Transverse colon (tissue), 4 donors: ENCODE measurements at regions not wholly inside any gene's neighbourhood (a gene's known extent, or its start where the extent isn't known, plus 50 kb on each side); places are given as distances from the start of the nearest gene placed in this dataset.

ENCODE experiments used
- DNase-seq: peaks from one replicate; pipeline ENCODE4 v3.0.0-alpha.2; 2019
- H3K27ac ChIP-seq, 4 donors: fragments of 200-600 bp; sonication (generic); 2 replicates each; pipeline ENCODE4 v1.5.1; 2016 to 2018; ENCODE audit warnings: inconsistent platforms in 4 of 4
- H3K27me3 ChIP-seq: fragments of 200-600 bp; sonication (generic); 2 replicates; pipeline ENCODE4 v1.5.1; 2017; ENCODE audit warnings: inconsistent platforms
- H3K36me3 ChIP-seq, 4 donors: fragments of 200-600 bp; sonication (generic); 2 replicates each; pipeline ENCODE4 v1.5.1; 2017 to 2019; ENCODE audit warnings: inconsistent platforms in 4 of 4
- H3K4me1 ChIP-seq, 4 donors: fragments of 200-600 bp; sonication (generic); 2 replicates each; pipeline ENCODE4 v1.5.1; 2017 to 2020; ENCODE audit warnings: inconsistent platforms in 4 of 4
- H3K4me3 ChIP-seq, 4 donors: fragments of 200-600 bp; sonication (generic); 1 replicate in 1 of 4; 2 replicates in 3 of 4; pipeline versions ENCODE4 v1.5.1 to v1.6.1; 2017 to 2019; ENCODE audit warnings: inconsistent platforms in 4 of 4
- H3K9me3 ChIP-seq, 2 donors: fragments of 200-600 bp; sonication (generic); 2 replicates each; pipeline ENCODE4 v1.5.1; 2017 to 2019; ENCODE audit warnings: inconsistent platforms in 2 of 2
- EP300 ChIP-seq: sonication (generic); formaldehyde crosslinking; IDR thresholded peaks from one replicate; pipeline ENCODE4 v1.6.1; 2017; ENCODE audit warnings: antibody characterized with exemption, low read depth
- POLR2A ChIP-seq: fragments of 450-650 bp; IDR thresholded peaks from one replicate; pipeline ENCODE4 v1.6.1; 2016; ENCODE audit warnings: antibody characterized with exemption, mild to moderate bottlenecking, moderate library complexity
- POLR2AphosphoS5 ChIP-seq, 3 donors: sonication (generic); formaldehyde crosslinking; IDR thresholded peaks; one replicate each; pipeline ENCODE4 v1.6.1; 2016; ENCODE audit warnings: antibody characterized with exemption in 3 of 3
- WGBS, 2 donors: methylation state at CpG; one replicate each; pipeline ENCODE4 v1.1.5; 2018; ENCODE audit warnings: low coverage in 1 of 2; 5-methylcytosine and 5-hydroxymethylcytosine counted together
- in situ Hi-C, 4 donors: fragments of 200-750 bp; cut with MboI; loops; one replicate each; pipeline versions ENCODE4 v1.15.0 to v1.15.1; 2017; ENCODE audit warnings: low sequenced_read_pairs in 3 of 4, low pct_ligation_motif_present in 1 of 4, low pct_unique_long_range_greater_than_20kb in 1 of 4
- intact Hi-C: fragments of 100-400 bp; cut with DNase I; formaldehyde crosslinking; loops from one replicate; pipeline ENCODE4 v1.15.1; 2023; ENCODE audit warnings: low total_unique reads
- TF ChIP-seq, protein P1 (sequence below), 5 experiments: fragments of 200-600 bp in 3 of 5; fragments of 450-650 bp in 2 of 5; sonication (generic) in 3 of 5; IDR thresholded peaks; 1 replicate in 2 of 5; 2 replicates in 3 of 5; pipeline ENCODE4 v1.5.1; 2016 to 2017; ENCODE audit warnings: antibody characterized with exemption in 5 of 5, inconsistent platforms in 3 of 5, mild to moderate bottlenecking in 2 of 5, moderate library complexity in 1 of 5

DNA sequence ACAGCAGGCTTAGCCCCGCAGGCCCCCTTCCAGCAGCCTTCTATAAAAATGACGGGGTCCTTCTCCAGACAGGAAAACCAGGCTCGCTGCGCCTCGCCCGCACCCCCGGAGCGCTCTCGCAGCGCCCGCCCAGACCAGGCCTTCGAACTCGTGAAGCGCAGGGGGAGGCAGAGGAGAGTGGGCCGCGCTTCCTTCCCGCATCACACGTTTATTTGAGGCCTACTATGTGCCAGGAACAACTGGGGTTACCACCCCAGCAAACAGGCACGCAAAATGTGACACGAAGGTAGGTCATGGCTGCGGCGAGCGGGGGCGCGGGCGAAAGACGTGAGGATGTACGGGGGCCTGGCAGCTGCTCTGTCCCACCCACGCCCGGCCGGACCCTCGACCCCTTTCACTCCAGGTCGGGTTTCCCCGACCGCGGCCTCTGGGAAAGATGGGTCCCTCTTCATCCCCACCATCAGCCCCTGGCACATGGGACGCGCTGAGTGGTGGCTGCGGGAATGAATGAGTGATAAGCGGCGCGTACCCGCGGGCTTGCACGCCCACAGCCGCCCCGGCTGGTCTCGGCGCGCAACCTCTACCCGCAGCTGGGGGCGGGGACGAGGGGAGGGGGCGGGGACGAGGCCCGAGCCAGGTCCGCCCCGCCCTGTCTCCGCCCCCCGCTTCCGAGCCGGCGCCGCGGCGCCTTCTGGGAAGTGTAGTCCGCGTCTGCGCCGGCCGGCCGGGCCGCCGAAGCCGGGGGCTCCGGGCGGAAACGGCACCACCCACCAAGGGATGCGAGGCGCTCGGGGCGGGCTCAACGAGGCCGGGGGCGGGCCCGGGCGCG, 59.1 kb downstream of the ZNF467 start:
- Histone ChIP-seq H3K4me1 (peaks cover 4 to 23% (median 14%) of the 10 kb centered on the region in 4 donors), H3K27me3 (no peaks in the 10 kb centered on the region), H3K4me3 (peak overlapping the region; percentile 37 to 61 (median 54)), H3K27ac (peak overlapping the region; percentile 63 to 80 (median 74)), H3K9me3 (peaks cover 19 to 21% of the 10 kb centered on the region in 2 donors), H3K36me3 (no peaks in the 10 kb centered on the region)
- TF ChIP-seq POLR2AphosphoS5 (IDR thresholded peaks at IDR 0.05) (no peak), EP300 (no peak), POLR2A (no peak)
- TF ChIP-seq, protein P1, sequence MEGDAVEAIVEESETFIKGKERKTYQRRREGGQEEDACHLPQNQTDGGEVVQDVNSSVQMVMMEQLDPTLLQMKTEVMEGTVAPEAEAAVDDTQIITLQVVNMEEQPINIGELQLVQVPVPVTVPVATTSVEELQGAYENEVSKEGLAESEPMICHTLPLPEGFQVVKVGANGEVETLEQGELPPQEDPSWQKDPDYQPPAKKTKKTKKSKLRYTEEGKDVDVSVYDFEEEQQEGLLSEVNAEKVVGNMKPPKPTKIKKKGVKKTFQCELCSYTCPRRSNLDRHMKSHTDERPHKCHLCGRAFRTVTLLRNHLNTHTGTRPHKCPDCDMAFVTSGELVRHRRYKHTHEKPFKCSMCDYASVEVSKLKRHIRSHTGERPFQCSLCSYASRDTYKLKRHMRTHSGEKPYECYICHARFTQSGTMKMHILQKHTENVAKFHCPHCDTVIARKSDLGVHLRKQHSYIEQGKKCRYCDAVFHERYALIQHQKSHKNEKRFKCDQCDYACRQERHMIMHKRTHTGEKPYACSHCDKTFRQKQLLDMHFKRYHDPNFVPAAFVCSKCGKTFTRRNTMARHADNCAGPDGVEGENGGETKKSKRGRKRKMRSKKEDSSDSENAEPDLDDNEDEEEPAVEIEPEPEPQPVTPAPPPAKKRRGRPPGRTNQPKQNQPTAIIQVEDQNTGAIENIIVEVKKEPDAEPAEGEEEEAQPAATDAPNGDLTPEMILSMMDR (IDR thresholded peaks at IDR 0.05), result no peak
- peak; percentile 91 for DNase-seq
- intact Hi-C loops, result loop anchor here (10.0 kb wide), 1 partner anchor 689 kb away; the partner anchor contains the start of gene PDIA4
- 18% methylated on average over 65 of the region's 88 CpGs; no CpG with 5 or more reads in 1 of the 2 donors for whole genome bisulfite sequencing, 2 donors
- in situ Hi-C loops, result no loop called here

DNA sequence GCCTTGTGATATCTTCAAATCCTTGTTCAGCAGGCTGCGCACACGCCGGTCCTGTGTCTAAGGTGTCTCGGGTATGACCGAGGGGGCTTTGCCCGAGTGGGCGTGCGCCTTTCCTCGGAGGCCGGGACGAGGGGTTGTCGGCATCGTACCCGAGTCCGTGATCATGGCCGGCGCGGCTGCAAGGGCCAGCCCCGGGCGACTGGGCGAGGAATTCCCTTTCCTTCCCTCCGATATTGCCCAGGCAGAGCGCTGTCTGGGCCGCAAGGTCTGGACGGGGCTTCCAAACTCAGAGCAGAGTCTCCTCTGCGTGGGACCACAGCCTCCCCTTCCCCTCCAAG, 59.7 kb downstream of the ZNF467 start:
- peaks cover 22 to 23% of the 10 kb centered on the region in 2 donors for H3K9me3 ChIP-seq
- H3K27ac ChIP-seq, result no peak overlapping the region
- H3K4me1 ChIP-seq, result peaks cover 4 to 21% (median 12%) of the 10 kb centered on the region in 4 donors
- in situ Hi-C loops (no loop called here), intact Hi-C loops (loop anchor here (10.0 kb wide), 1 partner anchor 689 kb away; the partner anchor contains the start of gene PDIA4)
- H3K4me3 ChIP-seq, result peak overlapping the region in 2 of 4 donors; percentile 51 to 58
- no peaks in the 10 kb centered on the region for H3K27me3 ChIP-seq
- 90% methylated on average over 24 of the region's 26 CpGs; no CpG with 5 or more reads in 1 of the 2 donors for WGBS, 2 donors
- TF ChIP-seq EP300, result no peak
- TF ChIP-seq POLR2AphosphoS5 (IDR thresholded peaks at IDR 0.05), result no peak
- TF ChIP-seq, protein P1 (IDR thresholded peaks at IDR 0.05), result no peak
- TF ChIP-seq POLR2A, result no peak
- DNase-seq, result no peak
- no peaks in the 10 kb centered on the region for H3K36me3 ChIP-seq

DNA sequence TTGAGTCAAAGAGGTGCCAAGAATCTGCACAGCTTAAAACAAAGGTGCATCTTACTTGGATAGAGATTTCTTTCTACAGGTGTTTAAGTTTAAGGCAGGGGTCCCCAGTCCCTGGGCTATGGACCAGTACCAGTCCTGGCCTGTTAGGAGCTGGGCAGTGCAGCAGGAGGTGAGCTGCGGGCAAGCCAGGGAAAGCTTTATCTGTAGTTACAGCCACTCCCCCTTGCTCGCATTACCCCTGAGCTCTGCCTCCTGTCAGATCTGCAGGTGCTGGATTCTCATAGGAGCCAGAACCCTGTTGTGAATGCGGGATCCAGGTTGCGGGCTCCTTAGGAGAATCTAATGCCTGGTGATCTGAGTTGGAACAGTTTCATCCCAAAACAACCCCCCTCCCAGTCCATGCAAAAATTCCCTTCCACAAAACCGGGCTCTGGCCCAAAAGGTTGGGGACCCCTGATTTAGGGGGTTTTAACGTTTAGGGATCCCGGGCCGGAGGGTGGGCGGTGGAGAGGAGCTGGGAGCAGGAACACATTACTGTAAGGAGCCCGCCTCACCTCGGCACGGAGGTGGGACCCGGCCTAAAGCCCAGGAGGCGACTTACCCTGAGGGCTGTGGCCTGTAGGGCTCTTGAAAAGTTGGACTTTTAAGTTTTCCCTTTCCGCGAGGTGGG, 60.2 kb downstream of the ZNF467 start:
- no peaks in the 10 kb centered on the region for H3K27me3 ChIP-seq
- no peak overlapping the region for H3K4me3 ChIP-seq
- WGBS, 2 donors, result 94% methylated on average over 16 of the region's 16 CpGs; no CpG with 5 or more reads in 1 of the 2 donors
- TF ChIP-seq POLR2A, result no peak
- H3K36me3 ChIP-seq, result no peaks in the 10 kb centered on the region
- no peak overlapping the region for H3K27ac ChIP-seq
- in situ Hi-C loops (no loop called here), intact Hi-C loops (loop anchor here (10.0 kb wide), 1 partner anchor 688 kb away; the partner anchor contains the start of gene PDIA4)
- peaks cover 22 to 23% of the 10 kb centered on the region in 2 donors for H3K9me3 ChIP-seq
- H3K4me1 ChIP-seq, result peaks cover 4 to 21% (median 12%) of the 10 kb centered on the region in 4 donors
- no peak for DNase-seq

DNA sequence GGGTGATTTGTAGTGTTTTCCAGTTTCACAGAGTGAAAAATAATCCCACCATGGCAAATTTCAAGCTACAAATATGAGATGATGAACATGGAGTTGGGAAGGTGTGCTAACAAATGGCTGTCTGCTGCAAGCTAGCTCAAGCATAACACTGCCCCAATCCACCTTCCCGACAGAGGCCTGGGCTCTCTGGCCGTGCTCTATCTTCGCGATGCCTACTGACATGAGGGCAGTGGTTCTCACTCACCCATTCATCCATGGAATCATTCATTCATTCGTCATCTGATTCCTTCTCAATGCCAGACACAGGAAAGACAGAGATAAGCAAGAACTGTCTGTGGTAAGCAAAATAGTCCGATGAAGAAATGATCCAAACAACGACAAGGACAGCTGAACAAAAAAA, 65.4 kb downstream of the ZNF467 start:
- intact Hi-C loops, result no loop called here
- Histone ChIP-seq H3K27me3 (no peaks in the 10 kb centered on the region), H3K4me3 (no peak overlapping the region), H3K4me1 (no peaks in the 10 kb centered on the region), H3K36me3 (no peaks in the 10 kb centered on the region), H3K27ac (no peak overlapping the region), H3K9me3 (peaks cover 22 to 23% of the 10 kb centered on the region in 2 donors)
- in situ Hi-C loops, result no loop called here
- no peak for DNase-seq
- TF ChIP-seq POLR2AphosphoS5 (IDR thresholded peaks at IDR 0.05) (no peak), POLR2A (no peak), EP300 (no peak)
- TF ChIP-seq, protein P1 (IDR thresholded peaks at IDR 0.05), result no peak
- 93 to 94% methylated on average over 5 to 7 of the region's 7 CpGs for WGBS, 2 donors
